IMR-90 (cell line): ENCODE measurements at regions not wholly inside any gene's neighbourhood (a gene's known extent, or its start where the extent isn't known, plus 50 kb on each side); places are given as distances from the start of the nearest gene placed in this dataset.

Experiments
- ATAC-seq: fragments of 200-7000 bp; cut with Tn5 transposase; 2 replicates; pipeline ENCODE4 v1.9.1; 2020; ENCODE audit warnings: low read depth, mild to moderate bottlenecking, moderate library complexity
- BruUV-seq: library from RNA; stranded (reverse); fragments of 400-500 nt; replicated peaks from 2 replicates; lab custom pipeline; 2021; lab: Mats Ljungman, UMichigan
- CTCF ChIA-PET: fragments of 300-600 bp; formaldehyde crosslinking; extraction: SDS; loops from one replicate; lab custom pipeline; 2021; ENCODE audit warnings: antibody characterized with exemption; lab: Yijun Ruan, JAX
- POLR2A ChIA-PET: fragments of 300-600 bp; sonication (Branson Sonifier 250); formaldehyde crosslinking; loops from one replicate; lab custom pipeline; 2022; ENCODE audit warnings: antibody characterized with exemption; ENCODE audit not compliant: unreplicated experiment; lab: Charles Lee
- DNase-seq: peaks from one replicate; pipeline ENCODE4 v3.0.0; 2013
- H2AFZ ChIP-seq: replicated peaks from 2 replicates; pipeline ENCODE3; 2013; ENCODE audit warnings: low read length, mild to moderate bottlenecking; ENCODE audit not compliant: poor library complexity
- H2AK5ac ChIP-seq: 2 replicates; pipeline ENCODE4 v1.6.1; 2013; ENCODE audit warnings: low read depth, low read length, inconsistent platforms
- H2AK9ac ChIP-seq: replicated peaks from 2 replicates; pipeline ENCODE3; 2013; ENCODE audit warnings: mild to moderate bottlenecking, low read depth, low read length, moderate library complexity; ENCODE audit not compliant: poor library complexity
- H2BK120ac ChIP-seq: 2 replicates; pipeline ENCODE4 v1.6.1; 2013; ENCODE audit warnings: low read depth, low read length, inconsistent platforms
- H2BK15ac ChIP-seq: 3 replicates; pipeline ENCODE4 v1.6.1; 2013; ENCODE audit warnings: low read depth, low read length, inconsistent platforms
- H2BK20ac ChIP-seq: 2 replicates; pipeline ENCODE4 v1.6.1; 2013; ENCODE audit warnings: low read depth, mild to moderate bottlenecking, inconsistent platforms, low read length, moderate library complexity
- H2BK5ac ChIP-seq: 2 replicates; pipeline ENCODE4 v1.6.1; 2013; ENCODE audit warnings: mild to moderate bottlenecking, low read depth, low read length, inconsistent platforms; ENCODE audit not compliant: poor library complexity, severe bottlenecking
- H3K14ac ChIP-seq: replicated peaks from 2 replicates; pipeline ENCODE4 v1.6.1; 2013; ENCODE audit warnings: low read depth, low read length, inconsistent platforms
- H3K18ac ChIP-seq: 2 replicates; pipeline ENCODE4 v1.6.1; 2013; ENCODE audit warnings: low read depth, low read length, control low read depth
- H3K23ac ChIP-seq: 2 replicates; pipeline ENCODE4 v1.6.1; 2013; ENCODE audit warnings: low read depth, low read length, inconsistent platforms
- H3K27ac ChIP-seq: 2 replicates; pipeline ENCODE4 v1.5.1; 2013; ENCODE audit warnings: mild to moderate bottlenecking, control low read depth, low read length; ENCODE audit not compliant: insufficient read depth
- H3K27me3 ChIP-seq: 2 replicates; pipeline ENCODE4 v1.6.1; 2013; ENCODE audit warnings: low read length; ENCODE audit not compliant: control insufficient read depth, insufficient read depth
- H3K36me3 ChIP-seq: 2 replicates; pipeline ENCODE4 v1.6.1; 2013; ENCODE audit warnings: low read length, mixed read lengths; ENCODE audit not compliant: control insufficient read depth, insufficient read depth
- H3K4ac ChIP-seq: 2 replicates; pipeline ENCODE4 v1.6.1; 2013; ENCODE audit warnings: low read depth, low read length, inconsistent platforms
- H3K4me1 ChIP-seq: 2 replicates; pipeline ENCODE4 v1.6.1; 2013; ENCODE audit warnings: low read length, mixed read lengths; ENCODE audit not compliant: control insufficient read depth, insufficient read depth
- H3K4me2 ChIP-seq: 2 replicates; pipeline ENCODE4 v1.6.1; 2013; ENCODE audit warnings: low read depth, mild to moderate bottlenecking, control low read depth, low read length, moderate library complexity
- H3K4me3 ChIP-seq: 2 replicates; pipeline ENCODE4 v1.5.1; 2013; ENCODE audit warnings: low read depth, mild to moderate bottlenecking, control low read depth, low read length, moderate library complexity; ENCODE audit not compliant: insufficient read depth
- H3K56ac ChIP-seq: 2 replicates; pipeline ENCODE4 v1.6.1; 2013; ENCODE audit warnings: low read length, inconsistent platforms; ENCODE audit not compliant: insufficient read depth; ENCODE audit errors: extremely low read depth
- H3K79me1 ChIP-seq, 2 experiments: 2 replicates each; pipeline ENCODE4 v1.6.1; 2013; ENCODE audit warnings: low read length in 2 of 2, inconsistent platforms in 1 of 2, low read depth in 1 of 2
- H3K9ac ChIP-seq: 2 replicates; pipeline ENCODE4 v1.6.1; 2013; ENCODE audit warnings: low read depth, low read length, control low read depth
- H3K9me1 ChIP-seq: 2 replicates; pipeline ENCODE4 v1.6.1; 2013; ENCODE audit warnings: low read length, inconsistent platforms; ENCODE audit not compliant: insufficient read depth
- H3K9me3 ChIP-seq: 2 replicates; pipeline ENCODE4 v1.6.1; 2013; ENCODE audit warnings: low read length; ENCODE audit not compliant: control insufficient read depth, insufficient read depth
- H4K20me1 ChIP-seq: 2 replicates; pipeline ENCODE4 v1.6.1; 2013; ENCODE audit warnings: low read length, inconsistent platforms; ENCODE audit not compliant: insufficient read depth
- H4K5ac ChIP-seq: 2 replicates; pipeline ENCODE4 v1.6.1; 2013; ENCODE audit warnings: mild to moderate bottlenecking, low read depth, low read length, control low read depth
- H4K8ac ChIP-seq, 2 experiments: 2 replicates each; pipeline ENCODE4 v1.6.1; 2013; ENCODE audit warnings: low read depth in 2 of 2, low read length in 2 of 2, control low read depth in 1 of 2, inconsistent platforms in 1 of 2
- H4K91ac ChIP-seq: 2 replicates; pipeline ENCODE4 v1.6.1; 2013; ENCODE audit warnings: low read depth, low read length, inconsistent platforms; ENCODE audit not compliant: insufficient read depth
- CEBPB ChIP-seq: IDR thresholded peaks from 2 replicates; pipeline ENCODE4 v1.6.1; 2012; ENCODE audit warnings: low read depth, low read length, improper control_type of control experiment
- CHD1 ChIP-seq: IDR thresholded peaks from 2 replicates; pipeline ENCODE4 v1.6.1; 2012; ENCODE audit warnings: low read depth, low read length, improper control_type of control experiment
- ELK1 ChIP-seq: fragments of 150-350 bp; IDR thresholded peaks from 2 replicates; pipeline ENCODE4 v1.6.1; 2016; ENCODE audit warnings: low read depth, mild to moderate bottlenecking, low read length, moderate library complexity, borderline replicate concordance
- FOS ChIP-seq: fragments of 150-350 bp; IDR thresholded peaks from 2 replicates; pipeline ENCODE4 v1.6.1; 2016; ENCODE audit warnings: low read depth, low read length
- MAFK ChIP-seq: IDR thresholded peaks from 2 replicates; pipeline ENCODE4 v1.6.1; 2012; ENCODE audit warnings: low read depth, low read length, improper control_type of control experiment
- MXI1 ChIP-seq: IDR thresholded peaks from 2 replicates; pipeline ENCODE4 v1.6.1; 2012; ENCODE audit warnings: low read depth, mild to moderate bottlenecking, low read length, moderate library complexity, borderline replicate concordance
- NFE2L2 ChIP-seq: fragments of 150-350 bp; IDR thresholded peaks from 2 replicates; pipeline ENCODE4 v1.6.1; 2016; ENCODE audit warnings: low read depth, mild to moderate bottlenecking, low read length
- POLR2A ChIP-seq: IDR thresholded peaks from 2 replicates; pipeline ENCODE4 v1.6.1; 2012; ENCODE audit warnings: mild to moderate bottlenecking, low read depth, low read length
- RCOR1 ChIP-seq: IDR thresholded peaks from 2 replicates; pipeline ENCODE4 v1.6.1; 2012; ENCODE audit warnings: mild to moderate bottlenecking, low read length, improper control_type of control experiment; ENCODE audit not compliant: insufficient replicate concordance
- RFX5 ChIP-seq: IDR thresholded peaks from 2 replicates; pipeline ENCODE4 v1.8.0; 2012; ENCODE audit warnings: low read depth, mild to moderate bottlenecking, low read length, moderate library complexity
- SMC3 ChIP-seq: fragments of 150-350 bp; IDR thresholded peaks from 2 replicates; pipeline ENCODE4 v1.6.1; 2016; ENCODE audit warnings: low read depth, mild to moderate bottlenecking, antibody characterized with exemption, low read length, moderate library complexity
- USF2 ChIP-seq: fragments of 150-350 bp; IDR thresholded peaks from 2 replicates; pipeline ENCODE4 v1.6.1; 2017; ENCODE audit warnings: mild to moderate bottlenecking, antibody characterized with exemption, low read length, low read depth
- dilution Hi-C: fragments of 300-500 bp; cut with HindIII; formaldehyde crosslinking; loops from one replicate; pipeline ENCODE4 v1.14.3; 2018; ENCODE audit warnings: low sequenced_read_pairs; ENCODE audit not compliant: unreplicated experiment
- in situ Hi-C: fragments of 300-500 bp; cut with MboI; formaldehyde crosslinking; loops from 3 replicates; pipeline ENCODE4 v1.14.3; 2019; ENCODE audit warnings: low sequenced_read_pairs, inconsistent platforms, mixed read lengths
- intact Hi-C: fragments of 100-400 bp; cut with micrococcal nuclease; formaldehyde crosslinking; loops from 2 replicates; pipeline ENCODE4 v1.10.0; 2022

- Histone ChIP-seq H3K14ac (no peak overlapping the region), H3K9me1 (no peaks in the 10 kb centered on the region), H4K91ac (no peak overlapping the region), H3K9ac (no peak overlapping the region), H3K79me1 (no peaks in the 10 kb centered on the region), H3K27me3 (no peaks in the 10 kb centered on the region), H2BK20ac (no peak overlapping the region), H3K23ac (no peak overlapping the region), H2AFZ (no peak overlapping the region), H2BK15ac (no peak overlapping the region), H4K5ac (no peak overlapping the region), H3K4me2 (no peak overlapping the region), H2AK9ac (no peak overlapping the region), H2BK120ac (no peak overlapping the region), H4K8ac (no peak overlapping the region), H3K18ac (no peak overlapping the region), H2BK5ac (no peak overlapping the region), H3K56ac (no peak overlapping the region), H2AK5ac (no peak overlapping the region), H3K4me3 (no peak overlapping the region), H3K36me3 (no peaks in the 10 kb centered on the region), H3K9me3 (peaks cover 24% of the 10 kb centered on the region), H4K20me1 (no peaks in the 10 kb centered on the region), H3K27ac (no peak overlapping the region), H3K4ac (no peak overlapping the region), H3K4me1 (no peaks in the 10 kb centered on the region)
- dilution Hi-C loops, result no loop called here
- POLR2A ChIA-PET, result no interaction called here
- intact Hi-C loops, result no loop called here
- ATAC-seq (no peak), DNase-seq (no peak)
- CTCF ChIA-PET, result no interaction called here
- TF ChIP-seq RFX5 (no peak), CEBPB (no peak), POLR2A (no peak), FOS (no peak), CHD1 (no peak), RCOR1 (no peak), ELK1 (no peak), USF2 (no peak), MXI1 (no peak), MAFK (no peak), SMC3 (no peak), NFE2L2 (no peak)
- BruUV-seq, result no TSS peak
- in situ Hi-C loops, result no loop called here
Observed at GRCh38 chr2:138898855-138899254, 118.7 kb upstream of the NXPH2 start.
